ENCODE measurements at regions not wholly inside any gene's neighbourhood (a gene's known extent, or its start where the extent isn't known, plus 50 kb on each side); places are given as distances from the start of the nearest gene placed in this dataset.

- TF ChIP-seq, protein P1, sequence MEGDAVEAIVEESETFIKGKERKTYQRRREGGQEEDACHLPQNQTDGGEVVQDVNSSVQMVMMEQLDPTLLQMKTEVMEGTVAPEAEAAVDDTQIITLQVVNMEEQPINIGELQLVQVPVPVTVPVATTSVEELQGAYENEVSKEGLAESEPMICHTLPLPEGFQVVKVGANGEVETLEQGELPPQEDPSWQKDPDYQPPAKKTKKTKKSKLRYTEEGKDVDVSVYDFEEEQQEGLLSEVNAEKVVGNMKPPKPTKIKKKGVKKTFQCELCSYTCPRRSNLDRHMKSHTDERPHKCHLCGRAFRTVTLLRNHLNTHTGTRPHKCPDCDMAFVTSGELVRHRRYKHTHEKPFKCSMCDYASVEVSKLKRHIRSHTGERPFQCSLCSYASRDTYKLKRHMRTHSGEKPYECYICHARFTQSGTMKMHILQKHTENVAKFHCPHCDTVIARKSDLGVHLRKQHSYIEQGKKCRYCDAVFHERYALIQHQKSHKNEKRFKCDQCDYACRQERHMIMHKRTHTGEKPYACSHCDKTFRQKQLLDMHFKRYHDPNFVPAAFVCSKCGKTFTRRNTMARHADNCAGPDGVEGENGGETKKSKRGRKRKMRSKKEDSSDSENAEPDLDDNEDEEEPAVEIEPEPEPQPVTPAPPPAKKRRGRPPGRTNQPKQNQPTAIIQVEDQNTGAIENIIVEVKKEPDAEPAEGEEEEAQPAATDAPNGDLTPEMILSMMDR (IDR thresholded peaks at IDR 0.05), result no peak
- TF ChIP-seq EZH2phosphoT487 (IDR thresholded peaks at IDR 0.05), result no peak
These were observed 61.6 kb upstream of the TGFBR2 start for GRCh38 chr3:30544812-30545211.

All from neural progenitor cell (in vitro differentiated cells).